UCSD-AML1 (cell line): ENCODE measurements at regions not wholly inside any gene's neighbourhood (a gene's known extent, or its start where the extent isn't known, plus 50 kb on each side); places are given as distances from the start of the nearest gene placed in this dataset.
"Not testable (repeated sequence)": the region's sequence is repeated elsewhere in the genome, so short reads cannot be mapped to it uniquely, and the experiment has no call there.

ENCODE experiments used
- DNase-seq: peaks from one replicate; lab custom pipeline; 2025; ENCODE audit not compliant: unreplicated experiment; lab: John Stamatoyannopoulos, UW

- no peak for DNase-seq
These were observed 855.5 kb upstream of the POM121L12 start for GRCh38 chr7:52179934-52180333.

- DNase-seq: no peak
These were observed 851.5 kb upstream of the COBL start for GRCh38 chr7:52168085-52168484.

GRCh38 chr7:52163311-52163710, 846.7 kb upstream of the COBL start:
- DNase-seq: no peak

- DNase-seq: no peak
These were observed 844.9 kb upstream of the COBL start for GRCh38 chr7:52161483-52161882.

GRCh38 chr7:52159421-52159820, 842.8 kb upstream of the COBL start:
- DNase-seq: not testable (repeated sequence)

GRCh38 chr7:52154382-52154781, 837.8 kb upstream of the COBL start:
- no peak for DNase-seq

GRCh38 chr7:52151559-52151958, 835.0 kb upstream of the COBL start:
- DNase-seq: no peak

- DNase-seq: no peak
These were observed 834.3 kb upstream of the COBL start for GRCh38 chr7:52150952-52151351.

- DNase-seq: no peak
These were observed 830.4 kb upstream of the COBL start for GRCh38 chr7:52146871-52147634.

- no peak for DNase-seq
These were observed 826.6 kb upstream of the COBL start for GRCh38 chr7:52143219-52143618.

GRCh38 chr7:52140851-52141250, 824.2 kb upstream of the COBL start:
- DNase-seq: no peak

GRCh38 chr7:52135403-52135802, 818.8 kb upstream of the COBL start:
- DNase-seq: no peak

- no peak for DNase-seq
These were observed 812.7 kb upstream of the COBL start for GRCh38 chr7:52129278-52129677.

- no peak for DNase-seq
These were observed 804.3 kb upstream of the COBL start for GRCh38 chr7:52120912-52121311.

GRCh38 chr7:52119537-52119936, 802.9 kb upstream of the COBL start:
- DNase-seq: no peak

- no peak for DNase-seq
These were observed 797.9 kb upstream of the COBL start for GRCh38 chr7:52114509-52114908.

- DNase-seq: no peak
These were observed 797.4 kb upstream of the COBL start for GRCh38 chr7:52114056-52114455.

GRCh38 chr7:52107355-52107754, 790.7 kb upstream of the COBL start:
- no peak for DNase-seq

- no peak for DNase-seq
These were observed 779.3 kb upstream of the COBL start for GRCh38 chr7:52095861-52096260.

- no peak for DNase-seq
These were observed 775.4 kb upstream of the COBL start for GRCh38 chr7:52091996-52092395.

GRCh38 chr7:52091101-52091500, 774.5 kb upstream of the COBL start:
- no peak for DNase-seq

- no peak for DNase-seq
These were observed 771.6 kb upstream of the COBL start for GRCh38 chr7:52088008-52088901.
